NCI-H2171 (cell line): ENCODE measurements at regions not wholly inside any gene's neighbourhood (a gene's known extent, or its start where the extent isn't known, plus 50 kb on each side); places are given as distances from the start of the nearest gene placed in this dataset.

Source experiments
- DNase-seq: peaks from one replicate; lab custom pipeline; 2025; lab: John Stamatoyannopoulos, UW

GRCh38 chr2:226652983-226653765 is 146.4 kb downstream of the IRS1 start:
- DNase-seq = no peak

DNA sequence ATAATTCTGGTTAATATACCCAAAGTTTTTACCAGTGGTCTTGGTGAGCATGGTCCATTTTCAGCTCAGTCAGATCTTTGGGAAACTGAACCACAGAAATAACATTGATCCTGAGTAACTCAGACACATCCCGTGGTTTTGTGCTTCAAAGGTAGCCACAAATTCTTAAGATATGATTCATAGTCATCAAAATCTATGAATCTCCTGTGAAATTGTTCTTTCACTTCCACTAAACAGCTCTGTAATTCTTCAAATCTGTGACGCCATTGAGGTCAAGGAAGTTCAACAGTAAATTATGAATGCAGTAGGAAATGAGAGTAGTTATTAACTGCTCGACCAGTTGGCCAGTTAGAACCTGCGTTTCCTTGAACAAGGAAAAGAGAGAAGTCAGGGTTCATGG is 147.3 kb downstream of the IRS1 start:
- no peak for DNase-seq

DNA sequence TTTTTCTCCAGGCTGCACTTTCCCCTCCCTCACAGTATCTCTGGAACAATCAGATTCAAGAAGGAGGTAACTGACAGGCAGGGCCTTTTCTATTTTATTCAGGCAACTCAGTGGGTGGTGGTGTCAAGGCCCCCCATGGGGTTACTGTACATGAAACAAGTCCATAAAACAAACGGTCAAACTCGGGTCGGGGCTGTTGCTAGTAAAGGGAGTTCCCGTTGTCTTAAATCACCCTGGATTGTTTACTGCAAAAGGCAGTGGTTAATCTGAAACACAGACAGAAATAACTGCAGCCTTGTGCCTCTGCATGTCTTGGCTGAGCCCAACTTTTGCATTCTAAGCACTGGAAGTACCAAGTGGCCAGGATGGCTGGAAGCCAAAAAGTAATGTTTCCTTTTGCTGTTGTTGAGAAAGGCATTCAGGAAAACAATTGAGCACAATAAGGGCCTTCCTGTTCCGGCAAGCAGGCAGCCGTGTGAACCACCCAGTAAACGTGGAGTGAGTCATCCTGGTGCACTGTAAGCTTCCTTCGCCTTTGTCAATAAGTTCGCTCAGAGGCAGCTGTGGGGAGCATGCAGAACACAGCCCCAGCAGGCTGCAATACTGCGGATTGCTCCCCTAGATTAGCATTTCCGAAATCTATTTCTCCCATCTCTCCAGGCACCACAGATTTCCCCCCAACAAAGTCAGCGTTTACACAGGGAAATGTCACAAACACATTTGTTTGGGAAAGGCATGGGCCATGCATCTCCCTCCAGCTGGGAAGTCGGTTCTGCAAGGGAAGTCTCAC is 149.6 kb downstream of the IRS1 start:
- no peak for DNase-seq

DNA sequence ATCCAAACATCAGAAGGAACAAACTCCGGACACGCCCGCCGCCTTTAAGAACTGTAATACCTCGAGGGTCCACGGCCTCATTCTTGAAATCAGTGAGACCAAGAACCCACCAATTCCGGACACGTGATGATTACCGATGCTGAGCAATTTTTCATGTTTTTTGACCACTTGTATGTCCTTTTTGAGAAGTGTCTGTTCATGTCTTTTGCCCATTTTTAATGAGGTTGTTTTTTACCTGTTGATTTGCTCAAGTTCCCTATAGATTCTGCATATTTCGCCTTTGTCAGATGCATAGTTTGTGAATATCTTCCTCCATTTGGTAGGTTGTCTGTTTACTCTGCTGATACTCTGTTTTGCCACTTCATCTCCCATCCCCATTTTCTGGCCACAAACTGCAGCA is 150.4 kb downstream of the IRS1 start:
- DNase-seq = no peak

GRCh38 chr2:226647621-226648518 is 151.8 kb downstream of the IRS1 start:
- DNase-seq = no peak

DNA sequence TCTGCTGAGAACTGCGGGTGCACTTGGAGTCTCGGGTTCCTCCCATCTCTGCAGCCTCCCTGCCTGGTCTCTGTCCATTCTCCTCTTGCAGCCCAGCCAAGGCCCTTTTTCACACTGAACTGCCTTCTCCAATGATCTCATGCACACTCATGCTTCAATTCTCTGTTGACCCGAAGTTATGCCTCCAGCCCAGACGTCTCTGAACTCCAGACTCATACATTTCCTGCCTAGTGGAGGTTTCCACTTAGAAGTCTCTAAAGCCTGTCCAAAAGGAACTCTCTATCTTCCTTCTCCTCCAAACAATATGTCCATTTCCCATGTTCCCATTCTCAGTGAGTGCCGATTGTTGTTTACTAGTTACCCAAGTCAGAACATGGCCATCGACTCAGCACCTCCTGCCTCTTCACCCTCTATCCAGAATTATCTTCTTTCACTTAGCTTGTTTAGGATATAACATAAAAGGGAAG is 155.2 kb downstream of the IRS1 start:
- DNase-seq = no peak

- DNase-seq = no peak
Observed at GRCh38 chr2:226643946-226644282, 155.7 kb downstream of the IRS1 start.

GRCh38 chr2:226643030-226643945 is 156.3 kb downstream of the IRS1 start:
- DNase-seq = no peak

- DNase-seq = no peak
Observed at GRCh38 chr2:226641008-226641407, 158.6 kb downstream of the IRS1 start.

DNA sequence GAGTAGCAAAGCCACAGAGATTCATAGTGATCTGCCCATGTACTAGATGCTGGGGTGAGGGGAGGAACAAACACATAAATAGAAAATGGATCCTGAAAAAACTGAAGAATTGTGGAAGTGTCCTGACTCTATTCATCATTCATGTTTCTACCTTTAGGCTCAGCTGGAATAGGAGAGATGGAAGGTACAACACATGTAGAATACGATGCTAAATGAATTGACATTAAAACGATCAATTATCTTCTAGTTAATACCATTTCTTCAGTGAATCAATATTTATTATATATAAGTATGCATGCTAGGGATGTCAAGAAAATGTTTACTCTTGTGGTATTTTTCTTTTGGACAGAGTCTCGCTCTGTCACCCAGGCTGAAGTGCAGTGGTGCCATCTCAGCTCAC is 159.1 kb downstream of the IRS1 start:
- DNase-seq = no peak

- DNase-seq = no peak
Observed at GRCh38 chr2:226639550-226639949, 160.1 kb downstream of the IRS1 start.

GRCh38 chr2:226638576-226638975 is 161.0 kb downstream of the IRS1 start:
- no peak for DNase-seq

DNA sequence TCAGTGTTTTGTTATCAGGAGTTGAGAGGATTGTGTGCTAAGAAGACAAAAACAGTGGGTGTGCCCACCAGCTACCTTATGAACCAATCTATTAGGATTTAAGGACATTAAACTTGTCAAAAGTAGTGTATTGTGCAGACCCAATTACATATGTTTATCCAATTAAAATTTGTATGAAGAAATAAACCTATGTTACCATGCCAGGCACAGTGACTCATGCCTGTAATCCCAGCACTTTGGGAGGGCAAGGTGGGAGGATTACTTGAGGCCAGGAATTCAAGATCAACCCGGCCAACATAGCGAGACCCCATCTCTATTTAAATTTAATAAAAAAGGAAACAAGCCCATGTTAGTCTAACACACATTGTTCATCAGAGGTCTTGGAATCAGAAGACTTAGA is 162.2 kb downstream of the IRS1 start:
- no peak for DNase-seq

GRCh38 chr2:226636586-226636985 is 163.0 kb downstream of the IRS1 start:
- DNase-seq = no peak

- no peak for DNase-seq
Observed at GRCh38 chr2:226634943-226635604, 164.5 kb downstream of the IRS1 start.

DNA sequence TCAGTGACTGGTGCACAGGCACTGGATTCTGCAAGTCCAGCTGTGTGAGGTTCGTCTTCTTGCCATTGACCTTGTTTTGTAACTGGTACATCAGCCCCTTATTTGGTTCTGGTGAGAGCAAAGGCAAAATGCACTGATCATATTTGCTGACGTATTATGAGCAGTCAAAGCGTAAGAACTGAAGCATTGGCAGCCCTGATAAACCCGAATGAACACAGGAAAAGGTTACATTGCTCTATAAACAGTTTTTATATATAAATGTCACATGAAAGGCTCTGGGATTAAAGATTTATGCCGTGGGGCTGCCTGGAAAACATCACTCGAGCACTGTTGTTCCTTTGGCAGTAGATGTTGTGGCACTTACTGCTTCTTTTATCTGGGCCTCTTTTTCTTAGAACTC is 167.9 kb downstream of the IRS1 start:
- no peak for DNase-seq

DNA sequence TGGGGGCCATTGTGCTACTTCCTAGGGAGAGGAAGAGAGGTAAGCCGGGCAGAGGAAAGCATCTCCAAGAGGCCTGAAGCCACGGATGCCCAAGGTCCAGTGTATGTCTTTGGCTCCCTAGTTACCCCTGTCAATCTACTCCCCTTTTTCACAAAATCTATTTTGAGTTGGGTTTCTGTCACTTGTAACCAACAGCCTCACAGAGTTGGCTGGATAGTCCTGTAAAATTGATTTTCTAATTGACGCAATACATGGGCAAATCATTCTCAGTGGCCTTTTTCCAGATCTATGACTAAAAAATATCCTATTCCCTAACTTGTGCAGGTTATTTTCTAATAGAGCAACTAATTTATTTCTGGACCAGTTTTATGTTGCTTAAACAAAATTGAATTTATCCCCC is 168.4 kb downstream of the IRS1 start:
- DNase-seq = no peak

GRCh38 chr2:226625946-226626345 is 173.7 kb downstream of the IRS1 start:
- DNase-seq = no peak

GRCh38 chr2:226623587-226624368 is 175.8 kb downstream of the IRS1 start:
- DNase-seq = no peak

DNA sequence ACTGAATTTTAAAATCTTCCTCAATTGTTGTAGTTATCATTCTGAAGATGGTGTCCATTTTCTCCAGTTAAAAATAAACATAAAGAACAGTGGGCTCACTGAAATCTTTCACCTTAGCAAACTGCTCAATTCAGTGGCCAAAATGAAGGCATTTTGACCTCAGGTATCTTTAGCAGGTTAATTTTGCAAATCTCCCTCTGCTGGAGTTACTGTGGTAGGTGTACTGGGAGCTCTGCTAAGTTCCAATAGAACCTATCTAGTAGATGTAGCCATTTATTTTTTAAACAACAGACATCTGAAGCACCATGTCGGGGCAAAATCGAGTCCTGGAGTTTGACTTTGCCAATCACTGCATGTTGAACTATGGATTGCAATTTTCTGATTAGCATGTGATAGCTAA is 177.1 kb downstream of the IRS1 start:
- no peak for DNase-seq
